KMS-11 (cell line): ENCODE measurements at regions not wholly inside any gene's neighbourhood (a gene's known extent, or its start where the extent isn't known, plus 50 kb on each side); places are given as distances from the start of the nearest gene placed in this dataset.

Experiments
- H2AFZ ChIP-seq: fragments of 200-600 bp; sonication (generic); 2 replicates; pipeline ENCODE4 v1.6.1; 2016; ENCODE audit warnings: antibody characterized with exemption, mixed run types, low read depth
- H3K27ac ChIP-seq: fragments of 200-600 bp; sonication (generic); 2 replicates; pipeline ENCODE4 v1.6.1; 2016; ENCODE audit warnings: mild to moderate bottlenecking, mixed run types
- H3K27me3 ChIP-seq: fragments of 200-600 bp; sonication (generic); 2 replicates; pipeline ENCODE4 v1.6.1; 2017; ENCODE audit warnings: mild to moderate bottlenecking, low read depth, mixed run types, moderate library complexity; ENCODE audit not compliant: insufficient read depth
- H3K36me3 ChIP-seq: fragments of 200-600 bp; sonication (generic); 2 replicates; pipeline ENCODE4 v1.6.1; 2017; ENCODE audit warnings: mild to moderate bottlenecking, mixed run types; ENCODE audit not compliant: insufficient read depth
- H3K4me1 ChIP-seq: fragments of 200-600 bp; sonication (generic); 2 replicates; pipeline ENCODE4 v1.6.1; 2016; ENCODE audit warnings: mild to moderate bottlenecking, low read depth, mixed run types; ENCODE audit not compliant: poor library complexity, severe bottlenecking
- H3K4me2 ChIP-seq: fragments of 200-600 bp; sonication (generic); 2 replicates; pipeline ENCODE4 v1.7.0; 2016; ENCODE audit warnings: mild to moderate bottlenecking, mixed run types
- H3K4me3 ChIP-seq: fragments of 200-600 bp; sonication (generic); IDR thresholded peaks from 2 replicates; pipeline ENCODE4 v1.6.1; 2017; ENCODE audit warnings: low read depth, low read length, mixed read lengths; ENCODE audit not compliant: insufficient read depth
- H3K79me2 ChIP-seq: fragments of 200-600 bp; sonication (generic); 2 replicates; pipeline ENCODE4 v1.6.1; 2016; ENCODE audit warnings: low read depth, mixed run types; ENCODE audit not compliant: insufficient read depth
- H3K9ac ChIP-seq: fragments of 200-600 bp; sonication (generic); 2 replicates; pipeline ENCODE4 v1.6.1; 2016; ENCODE audit warnings: mild to moderate bottlenecking, mixed run types
- H4K20me1 ChIP-seq: fragments of 200-600 bp; sonication (generic); 2 replicates; pipeline ENCODE4 v1.6.1; 2016; ENCODE audit warnings: mild to moderate bottlenecking, mixed run types; ENCODE audit not compliant: insufficient read depth
- TF ChIP-seq, protein P1 (sequence below): fragments of 200-600 bp; sonication (generic); conservative IDR thresholded peaks from 2 replicates; pipeline ENCODE4 v1.6.1; 2017; ENCODE audit warnings: low read depth, mild to moderate bottlenecking, antibody characterized with exemption, low read length, moderate library complexity, mixed read lengths

DNA sequence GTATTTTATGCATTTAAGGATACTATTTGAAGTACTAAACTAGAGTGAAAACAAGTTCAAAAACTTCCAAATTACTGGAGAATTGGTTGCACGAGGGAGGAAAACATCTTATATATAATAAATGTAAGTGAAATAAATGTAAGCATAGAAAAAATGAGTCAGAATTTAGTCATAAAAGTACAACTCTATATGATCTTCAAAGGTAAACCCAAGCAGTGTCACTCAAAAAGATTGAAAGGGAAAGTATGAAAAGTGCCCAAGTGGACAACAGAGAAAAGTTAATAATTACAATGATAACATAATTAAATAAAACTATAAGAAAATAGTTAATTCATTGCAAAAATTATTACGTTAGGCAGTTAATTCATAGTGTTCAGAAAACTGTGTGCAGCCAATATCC, 2288.5 kb upstream of the C9orf72 start:
- Histone ChIP-seq H4K20me1 (no peaks in the 10 kb centered on the region), H3K4me2 (no peak overlapping the region), H3K4me1 (no peaks in the 10 kb centered on the region), H2AFZ (no peak overlapping the region), H3K36me3 (no peaks in the 10 kb centered on the region), H3K27ac (no peak overlapping the region), H3K79me2 (no peaks in the 10 kb centered on the region), H3K9ac (no peak overlapping the region), H3K27me3 (no peaks in the 10 kb centered on the region), H3K4me3 (no peak overlapping the region)
- TF ChIP-seq, protein P1, sequence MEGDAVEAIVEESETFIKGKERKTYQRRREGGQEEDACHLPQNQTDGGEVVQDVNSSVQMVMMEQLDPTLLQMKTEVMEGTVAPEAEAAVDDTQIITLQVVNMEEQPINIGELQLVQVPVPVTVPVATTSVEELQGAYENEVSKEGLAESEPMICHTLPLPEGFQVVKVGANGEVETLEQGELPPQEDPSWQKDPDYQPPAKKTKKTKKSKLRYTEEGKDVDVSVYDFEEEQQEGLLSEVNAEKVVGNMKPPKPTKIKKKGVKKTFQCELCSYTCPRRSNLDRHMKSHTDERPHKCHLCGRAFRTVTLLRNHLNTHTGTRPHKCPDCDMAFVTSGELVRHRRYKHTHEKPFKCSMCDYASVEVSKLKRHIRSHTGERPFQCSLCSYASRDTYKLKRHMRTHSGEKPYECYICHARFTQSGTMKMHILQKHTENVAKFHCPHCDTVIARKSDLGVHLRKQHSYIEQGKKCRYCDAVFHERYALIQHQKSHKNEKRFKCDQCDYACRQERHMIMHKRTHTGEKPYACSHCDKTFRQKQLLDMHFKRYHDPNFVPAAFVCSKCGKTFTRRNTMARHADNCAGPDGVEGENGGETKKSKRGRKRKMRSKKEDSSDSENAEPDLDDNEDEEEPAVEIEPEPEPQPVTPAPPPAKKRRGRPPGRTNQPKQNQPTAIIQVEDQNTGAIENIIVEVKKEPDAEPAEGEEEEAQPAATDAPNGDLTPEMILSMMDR: no peak

DNA sequence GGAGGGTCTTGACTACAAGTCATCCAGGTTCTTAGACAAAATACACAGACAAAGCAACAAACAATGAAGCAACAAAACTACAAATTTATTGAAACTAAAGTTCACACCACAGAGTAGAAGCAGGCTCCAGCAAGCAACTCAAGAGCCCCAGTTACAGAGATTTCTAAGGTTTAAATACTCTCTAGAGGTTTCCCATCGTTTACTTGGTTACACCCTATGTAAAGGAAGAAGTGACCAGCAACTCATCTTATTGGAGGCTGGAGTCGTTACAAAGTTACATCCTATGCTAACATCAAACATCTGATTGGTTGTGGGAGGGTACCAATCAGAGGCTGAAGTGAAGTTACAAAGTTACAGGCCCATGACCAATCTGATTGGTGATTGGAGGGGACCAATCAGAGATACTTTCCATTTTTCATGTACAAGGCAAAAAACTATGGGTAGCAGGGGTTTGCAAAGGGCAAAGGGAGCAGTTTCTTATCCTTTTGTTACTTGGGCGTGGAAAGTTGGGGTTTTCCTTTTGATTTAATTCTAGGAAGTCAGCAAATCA, 2292.6 kb upstream of the C9orf72 start:
- Histone ChIP-seq H3K27me3 (no peaks in the 10 kb centered on the region), H3K4me1 (no peaks in the 10 kb centered on the region), H3K4me2 (no peak overlapping the region), H4K20me1 (no peaks in the 10 kb centered on the region), H3K79me2 (no peaks in the 10 kb centered on the region), H3K27ac (no peak overlapping the region), H3K9ac (no peak overlapping the region), H3K36me3 (no peaks in the 10 kb centered on the region), H3K4me3 (no peak overlapping the region), H2AFZ (no peak overlapping the region)
- TF ChIP-seq, protein P1: no peak

DNA sequence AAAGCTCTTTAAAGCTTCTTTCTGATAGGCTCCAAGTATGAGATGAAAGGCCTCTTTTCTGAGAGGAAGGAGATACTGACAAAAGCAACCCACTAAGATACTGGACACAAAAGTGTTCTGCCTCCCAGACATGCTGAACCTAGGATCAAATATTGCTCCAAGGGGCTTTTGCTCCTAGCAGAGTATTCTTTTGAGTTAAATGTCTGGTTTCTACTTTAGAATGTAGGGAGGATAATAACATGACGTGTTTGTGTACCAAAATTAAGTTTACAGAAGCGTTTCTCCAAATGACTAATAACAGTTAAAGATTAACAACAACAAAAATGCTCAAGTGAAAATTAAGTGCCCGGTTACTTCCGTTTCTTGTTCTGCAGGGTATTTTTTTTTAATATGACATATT, 2293.3 kb upstream of the C9orf72 start:
- H3K36me3 ChIP-seq: no peaks in the 10 kb centered on the region
- no peak overlapping the region for H3K4me2 ChIP-seq
- H3K79me2 ChIP-seq: no peaks in the 10 kb centered on the region
- no peaks in the 10 kb centered on the region for H3K4me1 ChIP-seq
- TF ChIP-seq, protein P1: no peak
- H3K27ac ChIP-seq: no peak overlapping the region
- no peak overlapping the region for H2AFZ ChIP-seq
- no peaks in the 10 kb centered on the region for H4K20me1 ChIP-seq
- H3K9ac ChIP-seq: no peak overlapping the region
- no peak overlapping the region for H3K4me3 ChIP-seq
- no peaks in the 10 kb centered on the region for H3K27me3 ChIP-seq

DNA sequence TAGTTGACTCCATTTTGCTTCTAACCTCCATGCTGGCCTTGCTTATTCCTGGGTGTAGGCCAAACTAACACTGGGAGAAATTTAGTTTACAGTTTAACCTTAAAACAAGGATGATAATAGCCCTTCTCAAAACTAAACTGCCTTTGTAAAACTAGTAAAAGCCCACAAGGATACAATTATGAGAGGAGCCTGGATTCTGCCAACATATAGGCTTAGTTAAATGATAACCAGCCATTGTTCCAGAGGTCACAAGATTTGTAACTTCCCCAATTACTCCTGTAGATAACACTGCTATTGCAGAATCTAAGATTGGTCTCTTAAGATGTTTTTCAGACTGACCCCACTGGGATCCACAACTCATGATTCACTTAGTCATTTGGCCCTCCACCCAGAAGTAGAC, 2300.3 kb upstream of the C9orf72 start:
- no peaks in the 10 kb centered on the region for H3K79me2 ChIP-seq

More for the DNA sequence above, 2300.3 kb upstream of the C9orf72 start:
- H3K4me2 ChIP-seq: no peak overlapping the region
- no peak overlapping the region for H3K4me3 ChIP-seq
- TF ChIP-seq, protein P1: no peak
- no peak overlapping the region for H3K27ac ChIP-seq
- H3K9ac ChIP-seq: no peak overlapping the region
- H3K27me3 ChIP-seq: no peaks in the 10 kb centered on the region
- no peaks in the 10 kb centered on the region for H4K20me1 ChIP-seq
- H3K36me3 ChIP-seq: no peaks in the 10 kb centered on the region
- no peaks in the 10 kb centered on the region for H3K4me1 ChIP-seq
- no peak overlapping the region for H2AFZ ChIP-seq
